Mucosa of descending colon (tissue), 3 donors: ENCODE measurements at regions not wholly inside any gene's neighbourhood (a gene's known extent, or its start where the extent isn't known, plus 50 kb on each side); places are given as distances from the start of the nearest gene placed in this dataset.
A peak's percentile ranks its signal among the peaks of the same experiment; 100 is the strongest.

Source experiments
- ATAC-seq: fragments of 200-7000 bp; cut with Tn5 transposase; one replicate; pipeline ENCODE4 v1.9.1; 2020; ENCODE audit warnings: mild to moderate bottlenecking, moderate library complexity
- DNase-seq, 3 donors: peaks; one replicate each; pipeline ENCODE4 v3.0.0-alpha.2; 2020
- H3K36me3 ChIP-seq: fragments of 200-600 bp; one replicate; pipeline ENCODE4 v1.8.0; 2021; ENCODE audit warnings: low read depth, mild to moderate bottlenecking
- H3K4me1 ChIP-seq: fragments of 200-600 bp; one replicate; pipeline ENCODE4 v1.8.0; 2021; ENCODE audit warnings: low read depth, mild to moderate bottlenecking
- H3K4me3 ChIP-seq: fragments of 200-600 bp; one replicate; pipeline ENCODE4 v1.8.0; 2021; ENCODE audit warnings: mild to moderate bottlenecking
- H3K9me3 ChIP-seq: fragments of 200-600 bp; one replicate; pipeline ENCODE4 v1.8.0; 2021; ENCODE audit warnings: mild to moderate bottlenecking
- CTCF ChIP-seq: fragments of 200-600 bp; IDR thresholded peaks from one replicate; pipeline ENCODE4 v1.8.0; 2022; ENCODE audit warnings: antibody characterized with exemption, mild to moderate bottlenecking
- intact Hi-C, 2 donors: fragments of 100-400 bp; cut with DNase I in 1 of 2; cut with micrococcal nuclease in 1 of 2; formaldehyde crosslinking; loops; one replicate each; pipeline versions ENCODE4 v1.11.0 to v1.11.1; 2022; cut with DNase I, micrococcal nuclease
- donor health status: DM: no; HTN: no; CAD: no; lungs with moderate emphysema.
- donor health status: DM: no; HTN: no; CAD: no.
- donor health status: DM: no; HTN: yes; CAD: no.

DNA sequence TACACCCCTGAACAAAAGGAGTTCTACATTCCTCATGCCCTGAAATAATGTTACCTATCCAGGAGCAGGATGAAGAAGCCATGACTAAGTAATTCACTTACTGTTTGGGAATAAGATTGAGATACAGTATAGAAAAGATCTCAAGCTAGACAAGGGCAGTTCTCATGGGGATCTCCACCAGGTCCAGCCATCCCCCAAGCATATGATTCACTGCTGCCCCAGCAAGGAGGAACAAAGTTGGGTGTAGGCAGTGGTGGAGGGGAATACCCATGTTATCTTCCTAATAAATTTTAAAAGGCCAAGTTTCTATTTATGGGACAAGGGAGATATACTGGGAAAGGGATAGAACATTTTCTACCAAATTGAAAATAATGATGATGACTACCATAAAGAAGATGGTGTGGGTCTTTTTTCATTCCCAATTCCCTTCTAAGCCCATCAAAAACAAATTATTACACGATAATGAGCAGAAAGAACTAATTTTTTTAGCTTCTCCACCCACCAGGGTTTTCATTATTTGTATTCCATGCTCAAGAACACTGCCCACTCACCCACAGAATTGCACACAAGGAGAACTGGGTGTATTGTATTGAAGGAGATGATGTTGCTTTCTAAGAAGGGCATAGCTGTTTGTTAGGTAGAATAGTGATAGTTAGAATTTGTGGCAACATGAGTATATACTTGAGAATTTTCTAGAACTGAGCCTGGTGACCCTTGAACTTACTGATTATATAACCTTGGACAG lies 204.6 kb downstream of the BTG1 start:
- Histone ChIP-seq H3K4me3 (no peak overlapping the region), H3K4me1 (no peaks in the 10 kb centered on the region), H3K9me3 (no peaks in the 10 kb centered on the region), H3K36me3 (no peaks in the 10 kb centered on the region)
- TF ChIP-seq CTCF: no peak
- intact Hi-C loops: no loop called here
- no peak for ATAC-seq
- DNase-seq: no peak

- Histone ChIP-seq H3K36me3 (no peaks in the 10 kb centered on the region), H3K9me3 (no peaks in the 10 kb centered on the region), H3K4me1 (no peaks in the 10 kb centered on the region), H3K4me3 (no peak overlapping the region)
- intact Hi-C loops: no loop called here
- DNase-seq: no peak
- TF ChIP-seq CTCF: no peak
- ATAC-seq: no peak
Measured at GRCh38 chr12:91940322-91940721, 205.3 kb downstream of the BTG1 start.

- H3K4me3 ChIP-seq: no peak overlapping the region
- intact Hi-C loops: no loop called here
- no peak for TF ChIP-seq CTCF
- ATAC-seq (no peak), DNase-seq (no peak)
- H3K4me1 ChIP-seq: peaks cover 5% of the 10 kb centered on the region
- no peaks in the 10 kb centered on the region for H3K36me3 ChIP-seq
- H3K9me3 ChIP-seq: no peaks in the 10 kb centered on the region
Measured at GRCh38 chr12:91937706-91938105, 207.9 kb downstream of the BTG1 start.

DNA sequence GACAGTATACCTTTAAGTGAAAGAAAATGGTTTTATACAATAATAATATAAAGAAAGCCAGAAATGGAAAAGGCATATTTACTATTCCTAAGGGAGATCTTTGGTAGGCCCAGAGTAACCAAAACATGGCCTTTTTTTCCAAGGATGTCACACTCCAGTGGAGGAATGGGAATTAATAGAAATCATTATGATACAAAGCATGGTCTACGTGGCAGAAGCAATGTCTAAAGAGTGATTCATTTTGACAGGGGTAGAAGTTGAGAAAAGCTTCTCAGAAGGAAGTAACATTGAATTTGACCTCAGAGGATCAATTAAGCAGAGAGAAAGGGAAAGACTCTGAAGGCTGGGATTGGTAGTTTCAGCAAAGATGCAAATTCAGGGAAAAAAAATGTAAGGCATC lies 208.6 kb downstream of the BTG1 start:
- Histone ChIP-seq H3K9me3 (peaks cover 4% of the 10 kb centered on the region), H3K36me3 (no peaks in the 10 kb centered on the region), H3K4me1 (peaks cover 5% of the 10 kb centered on the region), H3K4me3 (no peak overlapping the region)
- no peak for ATAC-seq
- no peak for DNase-seq
- intact Hi-C loops: no loop called here
- no peak for TF ChIP-seq CTCF

DNA sequence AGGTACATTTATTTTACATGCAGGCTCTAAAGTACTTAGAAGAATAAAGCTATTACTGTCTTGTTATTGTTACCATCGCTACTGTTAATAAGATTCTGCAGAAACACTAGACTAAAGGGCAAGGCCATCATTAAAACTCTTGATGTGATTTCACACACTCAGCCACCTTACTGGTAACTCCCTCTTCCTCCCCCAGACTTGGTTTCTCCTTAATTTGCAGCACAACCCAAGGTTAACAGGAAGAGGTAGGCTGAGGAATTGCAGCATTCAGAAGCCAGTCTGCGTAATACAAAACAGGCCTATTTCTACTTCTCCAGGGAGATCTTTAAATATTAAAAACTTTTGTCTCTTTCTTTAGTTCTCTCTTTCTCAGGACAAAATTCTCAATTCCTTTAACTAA lies 210.3 kb downstream of the BTG1 start:
- ATAC-seq: no peak
- Histone ChIP-seq H3K4me1 (peaks cover 12% of the 10 kb centered on the region), H3K36me3 (no peaks in the 10 kb centered on the region), H3K4me3 (no peak overlapping the region), H3K9me3 (peaks cover 4% of the 10 kb centered on the region)
- no peak for DNase-seq
- intact Hi-C loops: no loop called here
- TF ChIP-seq CTCF: no peak

GRCh38 chr12:91931111-91931510 lies 214.5 kb downstream of the BTG1 start:
- peak; percentile 97 for ATAC-seq
- Histone ChIP-seq H3K4me3 (no peak overlapping the region), H3K36me3 (no peaks in the 10 kb centered on the region), H3K4me1 (peaks cover 12% of the 10 kb centered on the region), H3K9me3 (peaks cover 6% of the 10 kb centered on the region)
- TF ChIP-seq CTCF: no peak
- intact Hi-C loops: no loop called here
- peak in 2 of 3 donors; percentile 27 to 83 for DNase-seq
